ENCODE measurements at regions not wholly inside any gene's neighbourhood (a gene's known extent, or its start where the extent isn't known, plus 50 kb on each side); places are given as distances from the start of the nearest gene placed in this dataset.
"Not testable (repeated sequence)": the region's sequence is repeated elsewhere in the genome, so short reads cannot be mapped to it uniquely, and the experiment has no call there.

GRCh38 chr3:194053136-194053535 is 82.8 kb upstream of the HES1 start:
- no peak for DNase-seq

GRCh38 chr3:194054016-194054415 is 81.9 kb upstream of the HES1 start:
- no peak for DNase-seq

GRCh38 chr3:194054540-194054939 is 81.4 kb upstream of the HES1 start:
- no peak for DNase-seq

- no peak for DNase-seq
Observed at GRCh38 chr3:194054961-194055360, 81.0 kb upstream of the HES1 start.

GRCh38 chr3:194056323-194056722 is 79.6 kb upstream of the HES1 start:
- not testable (repeated sequence) for DNase-seq

GRCh38 chr3:194056731-194057415 is 79.1 kb upstream of the HES1 start:
- DNase-seq: no peak

- no peak for DNase-seq
Observed at GRCh38 chr3:194057570-194058188, 78.3 kb upstream of the HES1 start.

- DNase-seq: peak; percentile 39
Observed at GRCh38 chr3:194058189-194058571, 77.8 kb upstream of the HES1 start.

- DNase-seq: no peak
Observed at GRCh38 chr3:194058753-194059152, 77.2 kb upstream of the HES1 start.

- no peak for DNase-seq
Observed at GRCh38 chr3:194061421-194062030, 74.4 kb upstream of the HES1 start.

- DNase-seq: no peak
Observed at GRCh38 chr3:194062830-194063229, 73.1 kb upstream of the HES1 start.

GRCh38 chr3:194064380-194065332 is 71.3 kb upstream of the HES1 start:
- no peak for DNase-seq

GRCh38 chr3:194067327-194067726 is 68.6 kb upstream of the HES1 start:
- not testable (repeated sequence) for DNase-seq

GRCh38 chr3:194067949-194068362 is 68.0 kb upstream of the HES1 start:
- no peak for DNase-seq

- DNase-seq: no peak
Observed at GRCh38 chr3:194069421-194070219, 66.3 kb upstream of the HES1 start.

GRCh38 chr3:194070220-194070633 is 65.7 kb upstream of the HES1 start:
- no peak for DNase-seq

GRCh38 chr3:194070634-194071409 is 65.1 kb upstream of the HES1 start:
- DNase-seq: no peak

- no peak for DNase-seq
Observed at GRCh38 chr3:194072097-194072428, 63.9 kb upstream of the HES1 start.

- DNase-seq: no peak
Observed at GRCh38 chr3:194072691-194073279, 63.2 kb upstream of the HES1 start.

- DNase-seq: no peak
Observed at GRCh38 chr3:194073926-194074325, 62.0 kb upstream of the HES1 start.

GRCh38 chr3:194075088-194075615 is 60.8 kb upstream of the HES1 start:
- no peak for DNase-seq
